ENCODE measurements at regions not wholly inside any gene's neighbourhood (a gene's known extent, or its start where the extent isn't known, plus 50 kb on each side); places are given as distances from the start of the nearest gene placed in this dataset.

DNA sequence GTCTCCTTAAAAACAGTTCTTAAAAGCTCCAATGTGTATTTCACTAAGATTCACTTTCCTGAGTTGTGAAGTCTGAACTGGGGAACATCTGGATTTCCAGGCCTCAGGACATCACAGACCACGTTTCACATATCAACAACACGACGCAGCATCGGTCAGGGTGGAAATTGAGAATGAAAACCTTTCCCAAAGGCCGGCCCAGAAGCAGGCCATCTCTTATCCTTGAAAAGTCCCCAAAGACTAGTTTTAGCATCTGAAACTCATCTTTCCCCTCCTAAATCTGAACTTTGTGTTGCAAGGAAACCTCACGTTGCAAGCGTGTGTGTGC lies 96.4 kb upstream of the COL5A1 start:
- no peak for TF ChIP-seq POLR2A (IDR thresholded peaks at IDR 0.05)
- TF ChIP-seq, protein P1, sequence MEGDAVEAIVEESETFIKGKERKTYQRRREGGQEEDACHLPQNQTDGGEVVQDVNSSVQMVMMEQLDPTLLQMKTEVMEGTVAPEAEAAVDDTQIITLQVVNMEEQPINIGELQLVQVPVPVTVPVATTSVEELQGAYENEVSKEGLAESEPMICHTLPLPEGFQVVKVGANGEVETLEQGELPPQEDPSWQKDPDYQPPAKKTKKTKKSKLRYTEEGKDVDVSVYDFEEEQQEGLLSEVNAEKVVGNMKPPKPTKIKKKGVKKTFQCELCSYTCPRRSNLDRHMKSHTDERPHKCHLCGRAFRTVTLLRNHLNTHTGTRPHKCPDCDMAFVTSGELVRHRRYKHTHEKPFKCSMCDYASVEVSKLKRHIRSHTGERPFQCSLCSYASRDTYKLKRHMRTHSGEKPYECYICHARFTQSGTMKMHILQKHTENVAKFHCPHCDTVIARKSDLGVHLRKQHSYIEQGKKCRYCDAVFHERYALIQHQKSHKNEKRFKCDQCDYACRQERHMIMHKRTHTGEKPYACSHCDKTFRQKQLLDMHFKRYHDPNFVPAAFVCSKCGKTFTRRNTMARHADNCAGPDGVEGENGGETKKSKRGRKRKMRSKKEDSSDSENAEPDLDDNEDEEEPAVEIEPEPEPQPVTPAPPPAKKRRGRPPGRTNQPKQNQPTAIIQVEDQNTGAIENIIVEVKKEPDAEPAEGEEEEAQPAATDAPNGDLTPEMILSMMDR (IDR thresholded peaks at IDR 0.05) = no peak
